ENCODE measurements at regions not wholly inside any gene's neighbourhood (a gene's known extent, or its start where the extent isn't known, plus 50 kb on each side); places are given as distances from the start of the nearest gene placed in this dataset.

DNA sequence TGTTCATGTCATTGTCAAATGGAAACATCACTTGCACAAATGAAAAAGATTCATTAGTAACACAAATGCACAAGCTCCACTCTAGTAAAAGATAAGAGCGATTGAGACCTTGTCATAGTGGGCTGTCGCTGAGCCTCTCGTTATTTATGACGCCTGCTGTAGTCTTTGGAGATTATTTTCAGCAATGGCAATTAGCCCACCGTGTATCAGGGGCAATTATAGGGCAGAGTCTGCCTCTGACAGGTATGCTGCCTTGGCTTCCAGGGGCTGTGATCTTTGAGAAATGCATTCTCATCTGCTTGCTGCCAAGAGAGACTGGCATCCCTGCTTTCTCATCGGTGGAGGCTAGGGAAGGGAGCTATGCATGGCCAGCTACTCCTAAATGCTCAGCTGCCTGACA lies 426.8 kb upstream of the CLINT1 start:
- no peak for DNase-seq

DNA sequence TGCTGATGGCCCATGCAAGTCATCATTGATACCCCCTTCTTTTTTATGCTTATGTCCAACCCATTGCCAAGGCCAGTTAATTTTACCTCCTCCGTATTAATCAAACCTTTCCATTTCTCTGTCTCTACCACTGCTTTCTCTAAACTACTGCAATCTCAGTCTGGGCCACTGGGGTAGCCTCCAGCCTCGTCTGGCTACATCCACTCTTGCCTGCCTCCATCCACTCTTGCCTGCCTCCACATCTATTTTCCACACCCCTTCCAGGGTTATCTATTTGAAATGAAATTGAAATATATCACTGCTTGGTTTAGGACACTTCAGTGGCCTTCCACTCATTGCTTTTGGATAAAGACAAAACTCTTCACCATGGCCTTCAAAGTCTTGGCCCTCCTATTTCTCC lies 425.3 kb upstream of the CLINT1 start:
- no peak for DNase-seq

DNA sequence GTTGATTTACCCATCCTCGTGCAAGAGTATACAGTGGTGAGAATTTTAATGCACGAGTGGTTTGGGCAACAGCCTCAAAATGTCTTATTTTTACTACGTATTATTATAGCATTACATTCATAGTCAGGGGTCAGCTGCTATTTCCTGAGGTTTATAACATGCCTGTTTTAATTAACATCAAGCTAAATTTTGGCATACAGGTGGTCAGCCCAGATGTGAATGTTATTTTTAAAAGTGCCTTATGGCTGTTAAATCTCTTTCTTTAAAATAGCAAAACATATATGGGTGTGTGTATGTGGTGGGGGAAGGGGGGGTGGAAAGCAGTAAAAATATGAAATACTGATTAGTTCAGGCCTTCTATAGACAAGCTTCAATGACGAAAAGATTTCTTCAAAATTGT lies 424.5 kb upstream of the CLINT1 start:
- no peak for DNase-seq

DNA sequence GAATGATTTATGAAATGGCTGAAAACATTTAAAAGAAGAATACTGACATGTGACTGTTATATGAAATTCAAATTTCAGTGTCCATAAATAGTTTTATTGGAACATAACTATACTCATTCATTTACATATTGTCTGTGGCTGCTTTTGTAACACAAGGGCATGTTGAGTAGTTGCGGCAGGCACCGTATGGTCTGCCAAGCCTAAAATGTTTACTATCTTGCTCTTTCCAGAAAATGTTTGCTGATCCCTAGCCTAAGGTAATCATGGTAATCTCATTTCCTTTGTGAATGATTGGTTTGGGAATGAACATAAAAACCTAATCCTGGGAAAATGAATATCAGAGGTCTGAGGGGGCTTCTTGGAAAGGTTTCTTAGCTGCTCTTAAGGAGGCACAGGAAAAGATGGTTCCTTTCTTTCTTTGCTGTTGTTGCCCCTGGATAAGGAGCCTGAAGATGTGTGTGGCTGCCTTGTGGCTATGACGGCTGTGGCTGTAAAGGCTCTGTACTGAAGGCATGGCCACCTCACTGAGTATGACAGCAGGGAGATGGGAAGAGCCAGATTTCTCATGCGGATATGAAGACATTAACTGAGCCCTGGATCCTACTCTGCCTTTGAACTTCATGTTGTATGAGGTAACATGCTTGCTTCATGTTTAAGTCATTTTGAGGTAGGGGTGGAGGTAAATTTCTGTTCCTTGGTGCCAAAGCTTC lies 419.4 kb upstream of the CLINT1 start:
- no peak for DNase-seq

DNA sequence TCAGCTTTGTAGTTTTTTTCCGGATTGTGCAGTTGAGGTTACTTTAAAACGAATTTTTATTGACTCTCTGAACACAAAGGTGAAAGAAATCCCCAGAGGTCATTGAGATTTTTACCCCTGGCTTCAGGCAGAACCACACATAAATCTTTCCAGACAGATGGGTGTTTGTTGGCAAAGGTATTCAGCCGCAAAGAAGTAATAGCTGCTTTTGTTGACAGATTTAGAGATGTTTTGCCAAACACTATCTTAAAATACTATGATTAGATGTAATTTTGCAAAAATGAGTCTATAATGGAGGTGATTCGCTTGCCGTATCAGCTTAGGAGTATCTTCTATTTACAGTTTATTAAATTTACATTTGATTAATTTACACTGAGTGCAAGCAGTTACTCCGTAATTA lies 418.3 kb upstream of the CLINT1 start:
- no peak for DNase-seq

DNA sequence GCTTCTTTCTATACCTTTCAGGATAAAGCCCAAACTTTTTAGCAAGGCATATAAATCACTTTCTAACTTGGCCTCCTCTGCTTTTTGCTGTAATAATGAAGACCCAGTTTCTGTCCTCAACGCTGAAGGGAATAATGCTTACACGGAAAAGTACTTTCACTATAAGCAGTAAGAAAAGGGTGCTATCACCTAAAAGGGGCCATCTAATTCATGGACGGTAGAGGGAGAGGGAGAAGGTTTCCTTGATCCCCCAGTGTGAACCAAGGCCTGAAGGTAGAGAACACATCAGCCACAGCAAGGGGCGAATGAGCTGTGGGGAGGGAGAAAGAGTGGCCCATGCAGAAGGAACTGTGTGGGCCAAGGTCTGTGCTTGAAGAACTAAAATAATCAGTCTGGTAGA lies 417.7 kb upstream of the CLINT1 start:
- DNase-seq: no peak

DNA sequence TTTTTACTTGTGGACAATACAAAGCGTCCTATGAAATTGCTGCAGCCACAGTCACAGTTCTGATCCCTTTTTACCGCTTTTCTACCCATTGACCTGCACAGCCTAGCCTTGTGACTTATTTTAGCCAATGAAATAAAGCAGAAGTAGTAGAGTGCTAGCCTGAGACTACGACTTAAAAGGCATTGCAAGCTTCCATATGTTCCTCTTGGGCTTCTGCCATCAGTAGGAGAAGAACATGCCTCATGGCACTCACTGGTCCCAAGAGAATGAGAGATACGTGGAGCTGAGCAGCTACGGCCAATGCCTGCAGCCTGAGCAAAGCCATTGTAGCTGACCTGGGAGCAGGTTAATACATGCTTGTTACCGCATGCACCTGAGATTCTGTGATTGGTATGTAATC lies 416.6 kb upstream of the CLINT1 start:
- no peak for DNase-seq

DNA sequence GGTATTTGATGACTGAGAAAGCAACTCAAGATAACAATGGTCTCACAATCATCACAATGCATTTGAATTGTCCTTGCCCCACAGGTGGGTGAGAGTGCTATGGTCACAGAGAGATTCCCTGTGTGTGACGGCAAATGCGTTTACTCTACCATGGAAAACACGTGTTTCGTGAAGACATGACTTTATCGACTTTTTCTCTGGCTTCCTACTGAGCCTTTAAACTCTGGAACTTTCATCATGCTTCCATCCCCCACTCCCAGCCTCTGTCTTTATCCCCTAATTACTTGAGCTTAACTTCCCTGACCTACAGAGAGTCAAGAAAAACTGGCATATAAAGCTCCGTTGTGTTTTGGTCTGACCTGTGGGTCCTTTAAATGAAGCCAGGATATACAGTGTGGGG lies 414.1 kb upstream of the CLINT1 start:
- no peak for DNase-seq

DNA sequence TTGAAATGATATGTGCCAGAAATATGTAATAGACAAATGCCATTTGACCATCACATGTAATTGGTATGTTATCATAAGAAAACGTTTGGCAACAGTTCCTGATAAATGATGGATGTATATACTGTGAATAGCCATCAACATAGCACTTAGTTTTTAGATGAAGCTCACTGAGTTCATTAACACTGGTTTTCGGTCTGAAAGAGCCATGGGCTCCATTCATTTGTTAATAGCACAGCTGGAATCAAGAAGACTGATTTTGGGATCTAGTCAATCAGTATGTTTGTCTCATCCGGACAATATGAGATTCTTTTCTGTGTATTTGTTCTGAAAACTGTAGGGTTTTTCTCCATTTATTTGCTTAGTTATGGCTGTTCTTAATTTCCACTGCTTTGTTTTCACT lies 413.5 kb upstream of the CLINT1 start:
- no peak for DNase-seq

DNA sequence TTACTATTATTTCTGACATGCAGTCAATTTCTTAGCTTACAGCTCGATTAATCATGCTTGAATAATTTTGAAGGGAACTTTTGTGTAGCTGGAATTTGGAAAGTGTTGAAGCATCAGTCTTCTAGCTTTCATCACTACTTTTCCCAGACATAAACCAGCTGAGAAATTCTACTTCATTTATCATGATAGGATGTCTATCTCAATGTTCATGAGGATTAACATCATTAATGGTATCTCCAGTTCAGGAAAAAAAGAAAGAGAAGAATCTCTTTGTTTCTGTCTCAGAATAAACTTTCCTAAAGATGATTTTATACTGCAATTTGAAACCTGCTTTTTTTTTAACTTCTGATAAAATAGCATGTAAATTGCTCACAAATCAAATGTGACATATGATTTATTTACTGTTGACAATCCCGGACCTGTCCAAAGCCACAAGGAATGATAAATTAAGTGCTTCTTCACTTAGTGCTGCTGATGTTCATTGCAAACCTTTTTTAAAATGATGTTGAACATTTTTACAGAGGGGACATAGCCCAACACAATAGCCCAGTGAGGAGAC lies 412.1 kb upstream of the CLINT1 start:
- DNase-seq: no peak

DNA sequence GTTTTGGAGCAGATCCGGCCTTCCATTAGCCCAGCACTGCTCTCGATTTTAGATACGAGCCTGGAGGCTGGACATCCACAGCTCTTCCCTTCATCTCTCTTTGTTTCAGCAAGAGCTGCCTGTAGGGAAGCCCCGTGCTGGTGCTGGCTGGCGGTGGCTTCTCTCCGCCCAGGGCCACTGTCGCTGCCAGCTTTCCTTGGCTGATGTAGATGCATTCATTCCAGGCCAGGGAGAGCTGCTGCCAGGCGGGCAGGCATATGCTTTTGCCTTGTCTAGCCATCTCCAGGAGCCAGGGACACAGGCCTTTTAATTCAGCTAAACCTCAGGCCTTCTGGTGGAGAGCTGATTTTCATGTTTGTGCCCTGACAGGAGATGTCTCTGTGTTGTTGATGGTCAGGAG lies 409.3 kb upstream of the CLINT1 start:
- DNase-seq: no peak

DNA sequence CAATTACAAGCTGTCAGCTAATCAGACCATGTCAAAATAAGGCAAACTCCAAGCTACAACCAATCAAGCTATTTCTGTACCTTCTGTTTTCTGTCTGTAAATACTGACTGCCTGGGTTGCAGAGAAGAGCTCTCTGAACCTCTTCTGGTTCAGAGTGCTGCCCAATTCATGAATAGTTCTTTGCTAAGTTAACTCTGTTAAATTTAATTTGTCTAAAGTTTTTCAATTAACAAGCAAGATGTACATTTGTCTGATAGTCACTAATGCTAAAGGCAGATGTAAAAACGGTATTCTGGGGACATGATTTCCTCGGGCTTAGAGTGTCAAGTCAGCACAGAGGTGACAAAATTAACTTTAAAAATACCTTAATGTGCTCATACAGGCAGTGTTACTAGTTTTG lies 408.3 kb upstream of the CLINT1 start:
- DNase-seq: no peak

DNA sequence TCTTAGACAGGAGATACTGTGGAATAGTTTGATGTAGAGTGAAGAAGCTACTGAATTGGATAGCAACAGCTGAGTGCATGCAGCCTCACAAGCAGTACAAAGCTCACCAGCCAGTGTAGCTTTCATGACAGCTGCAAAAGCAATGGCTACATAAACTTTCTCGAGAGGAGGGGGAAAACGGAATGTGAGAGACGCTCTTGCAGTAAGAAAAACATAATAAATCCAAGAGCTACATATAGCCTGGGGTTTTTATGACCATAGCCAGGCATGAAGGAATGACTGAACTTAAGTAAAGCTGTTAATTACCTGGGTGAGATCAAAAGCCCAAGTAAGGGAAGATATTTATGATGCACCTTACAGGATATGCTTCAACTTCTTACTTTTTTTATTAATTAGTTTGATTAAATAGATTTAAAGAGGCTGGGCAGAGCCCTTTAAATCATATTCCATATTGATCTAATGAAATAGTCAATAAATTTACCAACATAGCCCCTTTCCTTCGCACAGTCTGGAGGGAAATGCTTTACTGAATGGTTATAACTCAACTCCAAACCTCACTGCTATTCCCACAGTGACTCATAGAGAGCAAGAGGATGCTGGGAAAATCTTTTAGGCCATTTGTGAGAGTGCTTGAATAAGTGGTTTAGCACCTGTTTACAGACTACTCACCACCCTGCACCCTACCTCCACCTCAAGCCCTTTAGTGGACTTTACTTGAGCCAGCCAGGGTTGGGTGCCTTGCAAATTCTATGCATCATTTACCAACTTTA lies 407.2 kb upstream of the CLINT1 start:
- no peak for DNase-seq

DNA sequence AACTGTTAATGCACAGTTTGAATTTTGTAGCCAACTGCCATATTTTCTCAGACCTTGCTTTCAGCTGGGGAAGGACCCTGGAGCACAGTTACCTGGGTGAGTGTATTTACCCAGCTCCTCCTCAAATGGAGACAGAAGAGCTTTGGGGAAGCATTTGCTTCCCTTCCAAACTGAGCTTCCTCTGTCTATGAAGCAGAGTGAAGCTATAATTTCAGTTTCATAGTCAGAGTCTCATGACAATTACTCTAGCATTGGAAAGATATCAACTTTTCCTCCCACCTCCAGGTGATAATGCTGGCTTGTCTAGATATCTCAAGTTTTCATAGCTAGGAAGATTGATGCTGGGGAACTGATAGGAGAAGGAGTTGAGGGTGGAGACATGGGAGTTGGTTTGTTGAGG lies 406.4 kb upstream of the CLINT1 start:
- DNase-seq: no peak

DNA sequence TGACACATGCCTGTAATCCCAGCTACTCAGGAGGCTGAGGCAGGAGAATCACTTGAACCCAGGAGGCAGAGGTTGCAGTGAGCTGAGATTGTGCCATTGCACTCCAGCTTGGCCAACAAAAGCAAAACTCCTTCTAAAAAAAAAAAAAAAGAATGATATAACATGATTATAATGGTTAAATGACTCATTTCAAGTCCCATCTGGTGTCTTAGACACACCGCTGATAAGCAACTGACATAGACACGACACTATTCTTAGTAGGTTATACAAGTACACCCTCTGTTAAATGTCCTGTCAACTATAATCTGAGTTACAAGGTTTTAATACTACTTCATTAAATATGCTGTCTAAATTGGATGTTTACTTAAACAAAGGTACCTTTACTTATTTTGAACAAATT lies 405.3 kb upstream of the CLINT1 start:
- no peak for DNase-seq

DNA sequence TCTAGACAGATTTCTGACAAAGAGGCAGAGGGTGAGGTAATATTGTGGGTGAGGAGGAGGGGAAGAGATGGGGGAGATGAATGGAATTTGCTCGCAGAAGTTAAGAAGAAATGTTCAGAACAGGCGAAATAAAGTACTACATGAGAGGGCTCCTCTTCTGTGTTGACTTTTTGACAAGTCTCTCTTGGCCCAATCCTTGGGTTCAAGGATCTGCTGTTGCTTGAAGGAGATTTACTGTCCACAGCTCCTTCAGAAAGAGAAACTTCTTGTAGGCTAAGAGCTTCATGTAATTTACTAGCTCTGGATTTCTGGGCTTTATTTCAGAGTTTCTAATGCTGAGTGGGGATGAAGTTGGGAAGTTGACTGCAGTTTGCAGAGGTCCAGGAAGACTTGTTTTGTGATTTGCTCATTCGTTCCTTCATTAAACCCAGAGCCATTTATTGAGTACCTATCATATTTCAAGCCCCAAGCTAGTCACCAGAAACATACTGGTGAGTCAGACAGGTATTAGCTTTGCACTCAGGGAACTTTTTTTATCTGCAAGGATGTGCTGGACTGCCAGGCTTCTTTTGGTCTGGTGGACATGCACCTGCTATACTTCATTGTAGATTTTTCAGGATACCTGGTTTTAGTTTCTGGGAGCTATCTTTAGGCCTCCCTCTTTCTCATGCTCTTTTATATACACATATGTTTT lies 402.9 kb upstream of the CLINT1 start:
- DNase-seq: no peak

DNA sequence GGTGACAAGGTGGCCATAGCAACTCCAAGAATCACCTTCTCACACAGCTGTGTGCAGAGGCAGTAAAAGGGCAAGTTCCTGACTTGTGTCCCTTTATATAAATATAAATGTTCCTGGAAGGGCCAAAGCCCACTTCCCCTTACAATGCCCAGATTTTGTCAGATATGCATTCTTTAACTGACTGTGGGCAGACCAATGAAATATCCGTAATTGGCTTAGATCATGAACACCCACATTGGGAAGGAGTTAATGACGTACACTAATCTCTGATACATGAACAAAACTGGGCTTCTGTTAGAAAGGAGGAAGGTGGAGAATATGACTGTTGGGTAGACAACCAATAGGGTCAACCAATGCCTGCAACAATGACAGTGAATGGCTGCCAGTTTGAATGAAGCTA lies 397.2 kb upstream of the CLINT1 start:
- DNase-seq: no peak

DNA sequence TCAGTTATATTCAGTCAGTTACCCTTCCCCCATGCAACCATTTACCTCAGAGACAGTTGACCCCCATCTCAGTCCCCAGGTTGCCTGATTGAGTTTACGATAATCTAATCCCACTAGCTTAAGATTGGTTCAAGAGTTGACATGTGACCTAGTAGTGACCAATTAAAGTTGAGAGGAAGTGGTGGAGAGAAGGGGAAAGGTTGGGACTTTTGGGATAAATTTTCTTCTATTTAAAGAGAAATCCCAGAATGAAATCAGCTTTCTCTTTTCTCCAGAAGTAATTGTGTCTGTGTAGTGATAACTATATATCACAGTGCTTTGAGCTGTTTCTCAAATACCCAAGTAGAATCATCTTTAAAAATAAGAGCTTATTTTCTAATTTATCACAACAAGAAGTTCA lies 396.7 kb upstream of the CLINT1 start:
- DNase-seq: no peak

DNA sequence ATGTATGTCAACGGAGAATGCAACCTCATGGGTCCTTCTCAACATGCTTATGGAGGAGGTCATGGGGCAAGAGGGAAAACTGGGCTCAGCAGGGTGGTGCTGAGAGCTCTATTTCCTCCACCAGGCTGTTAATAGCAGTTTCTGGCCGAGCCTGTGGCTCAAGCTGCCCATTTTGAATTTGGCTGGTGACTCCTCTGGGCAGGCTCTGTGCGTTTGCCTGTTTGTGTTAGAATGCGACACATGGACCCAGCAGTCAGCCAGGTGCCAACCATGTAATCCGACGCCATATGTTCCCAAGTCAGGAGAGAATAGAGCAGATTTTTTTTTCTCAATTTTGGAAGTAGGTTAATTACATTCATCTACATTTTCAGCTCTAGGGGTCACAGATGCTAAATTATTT lies 387.7 kb upstream of the CLINT1 start:
- no peak for DNase-seq

DNA sequence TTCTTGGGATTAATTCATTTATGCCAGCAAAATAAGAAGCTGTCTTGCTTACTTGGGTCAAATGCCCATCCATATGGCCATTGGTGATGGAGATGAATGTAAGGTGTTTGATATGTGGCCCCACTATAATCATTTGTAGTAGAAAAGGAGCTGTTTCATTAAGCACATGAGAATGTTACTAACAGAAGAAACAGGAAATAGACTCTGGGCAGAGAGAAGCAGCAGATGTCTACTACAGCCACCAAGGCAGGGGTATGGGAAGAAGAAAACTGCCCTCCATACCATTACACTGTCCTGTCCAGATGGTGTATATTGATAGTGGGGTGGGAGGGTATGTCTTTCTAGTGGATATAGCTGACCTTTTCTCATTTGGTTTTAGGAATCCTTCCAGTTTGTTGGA lies 386.6 kb upstream of the CLINT1 start:
- DNase-seq: no peak

DNA sequence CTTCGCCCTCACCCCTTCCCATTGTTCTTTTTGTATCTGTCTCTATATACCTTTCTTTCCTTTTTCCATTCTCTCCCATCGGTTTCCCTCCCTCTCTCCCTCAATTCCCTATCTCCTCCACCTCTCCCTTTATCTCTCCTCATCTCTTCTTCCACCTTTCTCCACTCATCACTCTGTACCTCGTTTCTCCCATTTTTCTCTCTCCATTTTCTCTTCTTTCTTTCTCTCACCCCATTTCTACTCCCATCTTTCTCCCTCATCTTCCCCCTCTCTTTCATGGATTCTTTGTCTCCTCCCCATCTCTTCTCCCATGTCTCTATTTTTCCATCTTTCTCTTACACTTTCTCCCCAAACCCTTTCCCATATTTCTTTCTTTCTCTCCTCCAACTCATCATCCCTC lies 385.9 kb upstream of the CLINT1 start:
- DNase-seq: no peak

DNA sequence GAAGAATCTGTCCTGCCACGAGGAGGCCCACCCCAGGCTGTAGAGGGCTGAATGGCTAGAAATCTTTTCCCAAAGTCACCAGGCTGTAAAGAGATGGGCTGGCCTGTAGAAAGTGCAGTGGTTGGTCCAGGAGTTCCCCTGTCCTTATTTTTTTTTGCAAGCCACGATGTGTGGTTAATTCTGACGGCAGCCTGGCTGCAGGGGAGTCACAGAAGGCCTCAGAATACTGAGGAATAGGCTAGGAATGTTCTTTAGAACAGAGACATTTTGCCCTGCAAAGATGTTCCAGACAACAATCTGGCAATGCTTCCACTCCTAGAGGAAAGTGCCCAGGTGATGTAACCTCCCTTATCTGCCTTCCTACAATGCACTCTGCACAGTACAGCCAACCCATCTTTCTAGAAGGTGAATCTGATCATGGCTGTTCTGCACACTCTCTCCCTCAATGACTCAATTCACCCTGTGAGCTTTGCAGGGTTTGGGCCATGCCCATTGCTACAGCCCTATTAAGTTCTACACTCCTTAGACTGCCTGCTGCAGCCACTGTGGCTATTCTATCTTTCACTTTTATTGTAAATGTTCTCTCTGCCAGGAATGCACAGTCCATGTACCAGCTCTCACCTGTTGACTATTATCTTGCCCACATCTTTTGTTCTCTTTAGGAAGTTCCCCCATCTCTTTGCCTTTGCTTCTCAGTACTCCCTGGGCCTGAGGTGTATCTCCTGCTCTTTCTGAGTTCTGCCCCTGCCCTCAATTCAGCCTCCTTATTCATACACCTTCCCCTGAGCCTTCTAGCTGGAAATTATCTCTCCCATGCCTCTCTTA lies 377.8 kb upstream of the CLINT1 start:
- DNase-seq: no peak

DNA sequence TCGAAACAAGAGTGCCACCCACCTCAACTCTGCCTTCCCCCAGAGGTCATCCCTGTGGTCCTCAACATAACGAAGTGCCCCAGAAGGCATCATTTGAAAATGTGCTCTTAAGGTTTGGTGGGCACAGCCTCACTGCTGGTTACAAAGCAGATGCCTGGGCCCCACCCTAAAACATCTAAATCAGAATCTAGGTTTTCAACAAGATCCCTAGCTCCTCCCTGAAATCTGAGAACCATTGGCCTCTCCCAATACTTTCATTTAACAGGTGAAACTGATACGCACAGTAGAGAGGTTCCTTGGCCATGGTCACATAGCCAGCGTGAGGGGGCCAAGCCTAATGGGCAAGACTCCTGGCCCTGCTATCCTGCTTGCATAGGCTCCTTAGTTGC lies 376.2 kb upstream of the CLINT1 start:
- no peak for DNase-seq

Data from activated CD8-positive, alpha-beta memory T cell treated with anti-CD3 and anti-CD28 coated beads for 24 hours (primary cell).